CD14-positive monocyte (primary cell): ENCODE measurements at regions not wholly inside any gene's neighbourhood (a gene's known extent, or its start where the extent isn't known, plus 50 kb on each side); places are given as distances from the start of the nearest gene placed in this dataset.

Source experiments
- DNase-seq, 3 donors: peaks; one replicate each; pipeline ENCODE4 v3.0.0-alpha.2; 2011 to 2022
- H2AFZ ChIP-seq: 2 replicates; pipeline ENCODE4 v1.6.0; 2012; ENCODE audit warnings: mild to moderate bottlenecking, low read depth, low read length, inconsistent platforms; ENCODE audit not compliant: insufficient read depth, poor library complexity, severe bottlenecking
- H3K27ac ChIP-seq, 2 donors: 1 replicate in 1 of 2; 2 replicates in 1 of 2; pipeline ENCODE4 v1.5.1; 2012 to 2013; ENCODE audit warnings: low read length in 2 of 2, control low read depth in 1 of 2, inconsistent platforms in 1 of 2, low read depth in 1 of 2, mild to moderate bottlenecking in 1 of 2
- H3K27me3 ChIP-seq, 2 donors: one replicate each; pipeline versions ENCODE4 v1.6.0 to v1.6.1; 2011 to 2013; ENCODE audit warnings: low read length in 2 of 2; ENCODE audit not compliant: control insufficient read depth in 2 of 2, insufficient read depth in 2 of 2
- H3K36me3 ChIP-seq, 2 donors: replicated peaks in 1 of 2; 1 replicate in 1 of 2; 2 replicates in 1 of 2; pipeline versions ENCODE4 v1.5.1 to v1.6.1; 2012 to 2013; ENCODE audit warnings: low read length in 2 of 2, control low read depth in 1 of 2, inconsistent platforms in 1 of 2, mild to moderate bottlenecking in 1 of 2; ENCODE audit not compliant: insufficient read depth in 2 of 2, control insufficient read depth in 1 of 2
- H3K4me1 ChIP-seq, 2 donors: 1 replicate in 1 of 2; 2 replicates in 1 of 2; pipeline versions ENCODE4 v1.5.1 to v1.6.1; 2012 to 2013; ENCODE audit warnings: low read length in 2 of 2, control low read depth in 1 of 2, inconsistent platforms in 1 of 2, mild to moderate bottlenecking in 1 of 2, moderate library complexity in 1 of 2; ENCODE audit not compliant: insufficient read depth in 2 of 2, control insufficient read depth in 1 of 2
- H3K4me2 ChIP-seq: replicated peaks from 2 replicates; pipeline ENCODE3; 2012; ENCODE audit warnings: low read length, moderate library complexity, mild to moderate bottlenecking; ENCODE audit not compliant: poor library complexity, severe bottlenecking; ENCODE audit errors: extremely low read depth
- H3K4me3 ChIP-seq, 3 experiments: fragments of 200-600 bp in 1 of 3; sonication (generic) in 1 of 3; replicated peaks in 1 of 3; 1 replicate in 2 of 3; 2 replicates in 1 of 3; pipeline ENCODE4 v1.5.1; 2011 to 2013; ENCODE audit warnings: low read length in 3 of 3, mild to moderate bottlenecking in 3 of 3, control low read depth in 2 of 3, low read depth in 2 of 3, inconsistent platforms in 1 of 3, moderate library complexity in 1 of 3
- H3K79me2 ChIP-seq: 2 replicates; pipeline ENCODE4 v1.6.0; 2012; ENCODE audit warnings: mild to moderate bottlenecking, control low read depth, inconsistent platforms, low read length, moderate library complexity; ENCODE audit not compliant: insufficient read depth
- H3K9ac ChIP-seq: 2 replicates; pipeline ENCODE4 v1.6.0; 2017; ENCODE audit warnings: low read length, mild to moderate bottlenecking; ENCODE audit not compliant: insufficient read depth, poor library complexity, severe bottlenecking
- H3K9me3 ChIP-seq, 2 donors: replicated peaks in 1 of 2; 1 replicate in 1 of 2; 2 replicates in 1 of 2; pipeline versions ENCODE4 v1.5.1 to v1.6.1; 2012 to 2013; ENCODE audit warnings: low read length in 2 of 2, control low read depth in 1 of 2; ENCODE audit not compliant: control insufficient read depth in 1 of 2, insufficient read depth in 1 of 2
- H4K20me1 ChIP-seq: 2 replicates; pipeline ENCODE4 v1.6.0; 2012; ENCODE audit warnings: mild to moderate bottlenecking, low read length, control low read depth, moderate library complexity; ENCODE audit not compliant: insufficient read depth
- H3K27ac Mint-ChIP-seq, 7 donors: one replicate each; pipeline ENCODE4 v1.8.0; 2020; ENCODE audit warnings: mild to moderate bottlenecking in 7 of 7, mixed read lengths in 7 of 7, moderate library complexity in 6 of 7, inconsistent platforms in 2 of 7
- H3K27me3 Mint-ChIP-seq, 3 donors: one replicate each; pipeline ENCODE4 v1.8.0; 2021 to 2022; ENCODE audit warnings: low read depth in 3 of 3, mild to moderate bottlenecking in 3 of 3, mixed read lengths in 3 of 3, moderate library complexity in 3 of 3, inconsistent platforms in 1 of 3
- H3K36me3 Mint-ChIP-seq, 2 donors: one replicate each; pipeline ENCODE4 v1.8.0; 2020; ENCODE audit warnings: mixed read lengths in 2 of 2, inconsistent platforms in 1 of 2, mild to moderate bottlenecking in 1 of 2
- H3K4me1 Mint-ChIP-seq: one replicate; pipeline ENCODE4 v1.8.0; 2020; ENCODE audit warnings: mild to moderate bottlenecking, mixed read lengths
- H3K4me3 Mint-ChIP-seq, 2 donors: one replicate each; pipeline ENCODE4 v1.8.0; 2020; ENCODE audit warnings: mild to moderate bottlenecking in 2 of 2, mixed read lengths in 2 of 2, moderate library complexity in 1 of 2
- H3K9me3 Mint-ChIP-seq, 7 donors: one replicate each; pipeline ENCODE4 v1.8.0; 2020 to 2022; ENCODE audit warnings: mixed read lengths in 7 of 7, mild to moderate bottlenecking in 6 of 7, moderate library complexity in 6 of 7, inconsistent platforms in 2 of 7
- WGBS: methylation state at CpG from one replicate; pipeline ENCODE4 v1.1.5; 2013; ENCODE audit warnings: missing lambda C conversion rate; ENCODE audit not compliant: insufficient coverage; 5-methylcytosine and 5-hydroxymethylcytosine counted together
- intact Hi-C, 2 donors: fragments of 100-400 bp; cut with micrococcal nuclease; formaldehyde crosslinking; loops; one replicate each; pipeline versions ENCODE4 v1.15.0 to v1.15.1; 2023
- TF ChIP-seq, protein P1 (sequence below): fragments of 200-600 bp; IDR thresholded peaks from one replicate; pipeline ENCODE4 v1.8.0; 2022; ENCODE audit warnings: antibody characterized with exemption, mild to moderate bottlenecking

DNA sequence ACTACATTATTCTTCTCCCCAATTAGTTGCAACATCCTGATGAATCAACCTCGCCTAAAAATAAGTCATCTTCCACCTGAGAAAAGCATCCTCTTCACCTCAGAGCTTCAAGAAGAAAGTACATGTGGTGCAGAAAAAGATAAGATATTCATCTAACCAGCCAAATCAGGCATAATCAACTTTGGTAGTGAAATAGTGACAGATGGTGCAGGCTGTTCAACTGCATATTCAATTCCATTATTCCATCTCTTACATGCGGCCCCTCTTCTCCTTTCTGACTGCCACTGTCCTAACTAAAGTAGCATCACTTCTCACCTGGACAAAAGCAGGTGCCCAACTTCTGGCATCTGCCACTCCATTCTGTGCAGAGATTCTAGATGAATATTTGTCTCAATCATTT, 148.4 kb upstream of the STEAP1 start:
- Histone ChIP-seq H2AFZ (no peak overlapping the region), H3K9ac (no peak overlapping the region), H3K4me2 (no peak overlapping the region), H3K4me1 (no peaks in the 10 kb centered on the region), H3K27me3 (no peaks in the 10 kb centered on the region), H3K36me3 (no peaks in the 10 kb centered on the region), H4K20me1 (no peaks in the 10 kb centered on the region), H3K4me3 (no peak overlapping the region), H3K79me2 (no peaks in the 10 kb centered on the region), H3K9me3 (no peaks in the 10 kb centered on the region), H3K27ac (no peak overlapping the region)
- Mint-ChIP-seq H3K9me3 (peaks cover 0 to 6% (median 3%) of the 10 kb centered on the region in 7 donors), H3K36me3 (no peaks in the 10 kb centered on the region), H3K4me3 (no peak overlapping the region), H3K4me1 (no peaks in the 10 kb centered on the region), H3K27ac (no peak overlapping the region), H3K27me3 (no peaks in the 10 kb centered on the region)
- 80% methylated on average over 1 of the region's 2 CpGs for WGBS
- TF ChIP-seq, protein P1, sequence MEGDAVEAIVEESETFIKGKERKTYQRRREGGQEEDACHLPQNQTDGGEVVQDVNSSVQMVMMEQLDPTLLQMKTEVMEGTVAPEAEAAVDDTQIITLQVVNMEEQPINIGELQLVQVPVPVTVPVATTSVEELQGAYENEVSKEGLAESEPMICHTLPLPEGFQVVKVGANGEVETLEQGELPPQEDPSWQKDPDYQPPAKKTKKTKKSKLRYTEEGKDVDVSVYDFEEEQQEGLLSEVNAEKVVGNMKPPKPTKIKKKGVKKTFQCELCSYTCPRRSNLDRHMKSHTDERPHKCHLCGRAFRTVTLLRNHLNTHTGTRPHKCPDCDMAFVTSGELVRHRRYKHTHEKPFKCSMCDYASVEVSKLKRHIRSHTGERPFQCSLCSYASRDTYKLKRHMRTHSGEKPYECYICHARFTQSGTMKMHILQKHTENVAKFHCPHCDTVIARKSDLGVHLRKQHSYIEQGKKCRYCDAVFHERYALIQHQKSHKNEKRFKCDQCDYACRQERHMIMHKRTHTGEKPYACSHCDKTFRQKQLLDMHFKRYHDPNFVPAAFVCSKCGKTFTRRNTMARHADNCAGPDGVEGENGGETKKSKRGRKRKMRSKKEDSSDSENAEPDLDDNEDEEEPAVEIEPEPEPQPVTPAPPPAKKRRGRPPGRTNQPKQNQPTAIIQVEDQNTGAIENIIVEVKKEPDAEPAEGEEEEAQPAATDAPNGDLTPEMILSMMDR = no peak
- no peak for DNase-seq
- intact Hi-C loops = no loop called here

DNA sequence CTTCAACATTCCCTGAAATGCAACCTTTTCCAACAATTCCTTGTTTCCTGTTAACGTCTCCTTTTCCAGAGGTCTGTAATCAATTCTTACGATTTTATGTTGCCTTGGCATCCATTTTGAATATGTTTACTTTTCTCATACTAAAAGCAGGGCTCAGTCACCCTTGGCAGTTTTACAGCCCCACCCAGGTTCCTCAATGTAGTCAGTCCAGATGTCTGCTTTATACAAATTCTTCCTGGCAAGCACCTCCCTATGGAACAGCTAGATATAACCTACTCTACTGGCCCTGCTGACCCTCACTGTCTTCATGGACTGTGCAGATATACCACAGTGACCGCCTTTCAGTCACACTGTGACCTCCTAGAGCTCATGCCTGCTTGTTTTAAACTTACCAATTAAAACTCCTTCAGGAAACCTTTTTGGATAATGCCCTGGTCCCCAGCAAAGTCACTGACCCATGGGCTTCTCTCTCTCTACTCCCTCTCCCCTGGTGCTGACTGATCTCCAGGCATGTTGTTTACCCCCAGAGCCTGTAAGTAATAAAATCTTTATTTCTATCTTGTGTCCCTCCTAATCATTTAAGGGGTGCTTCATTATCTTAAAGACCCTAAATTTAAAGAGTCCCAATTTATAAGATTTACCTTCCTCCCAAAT, 147.1 kb upstream of the STEAP1 start:
- TF ChIP-seq, protein P1 = no peak
- no peak overlapping the region for H2AFZ ChIP-seq
- Mint-ChIP-seq H3K27me3 (no peaks in the 10 kb centered on the region), H3K27ac (no peak overlapping the region), H3K4me1 (no peaks in the 10 kb centered on the region), H3K36me3 (no peaks in the 10 kb centered on the region), H3K4me3 (no peak overlapping the region), H3K9me3 (peaks cover 0 to 6% (median 3%) of the 10 kb centered on the region in 7 donors)
- H3K9me3 ChIP-seq = no peaks in the 10 kb centered on the region
- H4K20me1 ChIP-seq = no peaks in the 10 kb centered on the region
- DNase-seq = no peak
- H3K9ac ChIP-seq = no peak overlapping the region
- 89% methylated on average over 3 of the region's 3 CpGs for WGBS
- intact Hi-C loops = no loop called here
- no peaks in the 10 kb centered on the region for H3K27me3 ChIP-seq
- H3K27ac ChIP-seq = no peak overlapping the region
- H3K4me2 ChIP-seq = no peak overlapping the region
- no peaks in the 10 kb centered on the region for H3K79me2 ChIP-seq
- H3K4me1 ChIP-seq = no peaks in the 10 kb centered on the region
- no peak overlapping the region for H3K4me3 ChIP-seq
- H3K36me3 ChIP-seq = no peaks in the 10 kb centered on the region
